ENCODE measurements at regions not wholly inside any gene's neighbourhood (a gene's known extent, or its start where the extent isn't known, plus 50 kb on each side); places are given as distances from the start of the nearest gene placed in this dataset.

GRCh38 chr4:65152205-65152604 is 518.1 kb downstream of the EPHA5 start:
- CTCF ChIA-PET (ENCODE audit: partially characterized antibody) = no interaction called here
- TF ChIP-seq CBX5 (IDR thresholded peaks at IDR 0.05; ENCODE audit: low read depth, low read length) (no peak), SIN3A (conservative IDR thresholded peaks at IDR 0.05 in 1 of 2, IDR thresholded peaks at IDR 0.05 in 1 of 2; ENCODE audit: low read depth in 1 of 2, low read length in 2 of 2) (no peak), SAP30 (IDR thresholded peaks at IDR 0.05; ENCODE audit: insufficient read depth, insufficient replicate concordance, low read length) (no peak), TAF1 (IDR thresholded peaks at IDR 0.05; ENCODE audit: low read depth, low read length) (no peak), TAF7 (optimal IDR thresholded peaks at IDR 0.05; ENCODE audit: borderline replicate concordance, low read depth, low read length) (no peak), E2F6 (IDR thresholded peaks at IDR 0.05) (no peak), GTF2F1 (IDR thresholded peaks at IDR 0.05; ENCODE audit: borderline replicate concordance, low read depth, low read length) (no peak), EGR1 (IDR thresholded peaks at IDR 0.05; ENCODE audit: borderline replicate concordance, low read depth, low read length) (no peak), MAFK (IDR thresholded peaks at IDR 0.05; ENCODE audit: low read depth, low read length) (no peak), BACH1 (IDR thresholded peaks at IDR 0.05; ENCODE audit: low read length) (no peak), ATF3 (IDR thresholded peaks at IDR 0.05; ENCODE audit: insufficient read depth, low read depth, low read length) (no peak)

More at GRCh38 chr4:65152205-65152604, 518.1 kb downstream of the EPHA5 start:
- no peak overlapping the region for H2BK5ac ChIP-seq (ENCODE audit: low read depth, low read length)
- no peak overlapping the region for H3K4me2 ChIP-seq (ENCODE audit: insufficient read depth in 1 of 2, low read depth in 2 of 2, low read length in 2 of 2)
- POLR2A ChIA-PET (ENCODE audit: partially characterized antibody) = no interaction called here
- no peaks in the 10 kb centered on the region for H4K20me1 ChIP-seq (replicated peaks in 1 of 2; ENCODE audit: control insufficient read depth in 1 of 2, insufficient read depth in 2 of 2, low read length in 2 of 2)
- H2AK5ac ChIP-seq (ENCODE audit: low read depth, low read length) = no peak overlapping the region
- H3K4ac ChIP-seq (replicated peaks; ENCODE audit: insufficient read length, low read depth, low read length) = no peak overlapping the region
- H3K36me3 ChIP-seq (ENCODE audit: control insufficient read depth in 2 of 4, insufficient read depth in 4 of 4, low read length in 3 of 4) = no peaks in the 10 kb centered on the region; a peak in 1 of 8 replicates
- no peak overlapping the region for H2BK20ac ChIP-seq (ENCODE audit: low read length)
- no peak overlapping the region for H3K14ac ChIP-seq (ENCODE audit: insufficient read length)
- no peak overlapping the region for H4K8ac ChIP-seq (ENCODE audit: extremely low read depth, insufficient read depth, low read length)
- H3K4me1 ChIP-seq (replicated peaks in 1 of 4; ENCODE audit: control insufficient read depth in 3 of 4, insufficient read depth in 4 of 4, low read length in 3 of 4) = no peaks in the 10 kb centered on the region
- no peak overlapping the region for H2BK120ac ChIP-seq (replicated peaks; ENCODE audit: low read depth, low read length)
- no peak overlapping the region for H3K4me3 ChIP-seq (ENCODE audit: extremely low read depth in 1 of 4, insufficient read depth in 2 of 4, low read depth in 3 of 4, low read length in 4 of 4)
- H3K27ac ChIP-seq (ENCODE audit: low read depth, low read length) = no peak overlapping the region
- H2AFZ ChIP-seq (ENCODE audit: low read length) = no peak overlapping the region
- no peaks in the 10 kb centered on the region for H3K23me2 ChIP-seq (ENCODE audit: low read depth, low read length)
- H3K9me3 ChIP-seq (ENCODE audit: insufficient read depth in 2 of 2, low read depth in 1 of 2, low read length in 1 of 2) = 0 out of 4 replicates have a peak, but pooled peaks cover 0 to 3% of the 10 kb centered on the region in 2 experiments
- no peak overlapping the region for H3K56ac ChIP-seq (replicated peaks; ENCODE audit: insufficient read length, low read depth, low read length)
- H2BK12ac ChIP-seq (ENCODE audit: low read depth, low read length) = no peak overlapping the region
- DNase-seq (ENCODE audit: low read depth in 1 of 2, low spot score in 2 of 2) (no peak), FAIRE-seq (no peak)
- no peak overlapping the region for H4K5ac ChIP-seq (ENCODE audit: insufficient read length, low read depth, low read length)
- H4K91ac ChIP-seq (replicated peaks; ENCODE audit: insufficient read length, low read length) = no peak overlapping the region
- no peak overlapping the region for H3K9ac ChIP-seq (replicated peaks in 1 of 4; ENCODE audit: extremely low read depth in 1 of 4, low read depth in 3 of 4, low read length in 3 of 4)
- H3K79me1 ChIP-seq (ENCODE audit: low read depth, low read length) = no peaks in the 10 kb centered on the region
- H3K23ac ChIP-seq (ENCODE audit: insufficient read length) = no peak overlapping the region
- no peaks in the 10 kb centered on the region for H3K27me3 ChIP-seq (replicated peaks in 1 of 4; ENCODE audit: control insufficient read depth in 3 of 4, extremely low read depth in 1 of 4, insufficient read depth in 3 of 4, low read length in 3 of 4)
- H3K79me2 ChIP-seq (ENCODE audit: control insufficient read depth in 1 of 2, insufficient read depth in 2 of 2, low read length in 2 of 2) = no peaks in the 10 kb centered on the region
- no peak overlapping the region for H2BK15ac ChIP-seq (ENCODE audit: low read length)
- H3K18ac ChIP-seq (ENCODE audit: extremely low read depth, low read length) = no peak overlapping the region
